HCT116 (cell line): ENCODE measurements at regions not wholly inside any gene's neighbourhood (a gene's known extent, or its start where the extent isn't known, plus 50 kb on each side); places are given as distances from the start of the nearest gene placed in this dataset.

Experiments used
- ATAC-seq: fragments of 200-7000 bp; cut with Tn5 transposase; 2 replicates; pipeline ENCODE4 v1.9.1; 2020; ENCODE audit warnings: mild to moderate bottlenecking, moderate library complexity
- BruUV-seq: library from RNA; stranded (reverse); fragments of 400-500 nt; replicated peaks from 2 replicates; lab custom pipeline; 2021; lab: Mats Ljungman, UMichigan
- CTCF ChIA-PET: fragments of 300-600 bp; sonication (Branson Sonifier 250); formaldehyde crosslinking; loops from one replicate; lab custom pipeline; 2021; ENCODE audit warnings: antibody characterized with exemption; lab: Charles Lee
- POLR2A ChIA-PET: fragments of 300-600, 350-600 bp; sonication (Branson Sonifier 250); formaldehyde crosslinking; loops from one replicate; lab custom pipeline; 2021; ENCODE audit warnings: antibody characterized with exemption; lab: Charles Lee
- RAD21 ChIA-PET, 2 experiments: fragments of 300-600 bp; sonication (Branson Sonifier 250); formaldehyde crosslinking; loops; one replicate each; lab custom pipeline; 2023; ENCODE audit warnings: low total read pairs in 2 of 2; ENCODE audit not compliant: uncharacterized antibody in 2 of 2, unreplicated experiment in 2 of 2, low non-redundant PET in 1 of 2; lab: Charles Lee
- DNase-seq: peaks from one replicate; pipeline ENCODE4 v3.0.0-alpha.2; 2010; ENCODE audit warnings: low read depth, low spot score
- H2AFZ ChIP-seq: fragments of 200-600 bp; shearing (Covaris generic), sonication (generic); 2 replicates; pipeline ENCODE4 v1.6.1; 2017; ENCODE audit warnings: low read depth, mixed run types, mixed read lengths, antibody characterized with exemption, low read length; ENCODE audit not compliant: poor library complexity, severe bottlenecking
- H3K27ac ChIP-seq: 2 replicates; pipeline ENCODE4 v1.5.1; 2012; ENCODE audit warnings: low read depth, low read length
- H3K27me3 ChIP-seq: fragments of 200-600 bp; sonication (generic); 2 replicates; pipeline ENCODE4 v1.6.1; 2016; ENCODE audit warnings: mixed run types, low read length, mixed read lengths; ENCODE audit not compliant: insufficient read depth
- H3K36me3 ChIP-seq, 2 experiments: fragments of 200-500 bp in 1 of 2; fragments of 200-600 bp in 1 of 2; sonication (Bioruptor generic) in 1 of 2; sonication (generic) in 1 of 2; 2 replicates each; pipeline versions ENCODE4 v1.5.1 to v1.6.1; 2014 to 2016; ENCODE audit warnings: low read length in 2 of 2, inconsistent platforms in 1 of 2, mixed read lengths in 1 of 2, mixed run types in 1 of 2; ENCODE audit not compliant: insufficient read depth in 2 of 2, control insufficient read depth in 1 of 2
- H3K4me1 ChIP-seq, 2 experiments: fragments of 200-600 bp in 1 of 2; sonication (generic) in 1 of 2; 2 replicates each; pipeline versions ENCODE4 v1.5.1 to v1.6.1; 2012 to 2017; ENCODE audit warnings: low read length in 2 of 2, inconsistent platforms in 1 of 2, mild to moderate bottlenecking in 1 of 2, mixed read lengths in 1 of 2, mixed run types in 1 of 2, moderate library complexity in 1 of 2; ENCODE audit not compliant: insufficient read depth in 2 of 2, control insufficient read depth in 1 of 2
- H3K4me2 ChIP-seq: fragments of 200-600 bp; sonication (generic); 2 replicates; pipeline ENCODE4 v1.6.1; 2017; ENCODE audit warnings: mixed run types, low read length, mixed read lengths
- H3K4me3 ChIP-seq, 2 experiments: fragments of 200-600 bp in 1 of 2; sonication (generic) in 1 of 2; replicated peaks in 1 of 2; 2 replicates each; pipeline ENCODE4 v1.5.1; 2011 to 2016; ENCODE audit warnings: low read length in 2 of 2, control low read depth in 1 of 2, low read depth in 1 of 2, mild to moderate bottlenecking in 1 of 2, mixed read lengths in 1 of 2, mixed run types in 1 of 2
- H3K79me2 ChIP-seq: fragments of 200-600 bp; sonication (generic); 2 replicates; pipeline ENCODE4 v1.6.1; 2017; ENCODE audit warnings: mild to moderate bottlenecking, mixed run types, low read length, moderate library complexity, mixed read lengths; ENCODE audit not compliant: insufficient read depth
- H3K9ac ChIP-seq: fragments of 200-600 bp; sonication (generic); 2 replicates; pipeline ENCODE4 v1.6.1; 2016; ENCODE audit warnings: low read length, mixed read lengths
- H3K9me2 ChIP-seq: fragments of 200-600 bp; sonication (generic), shearing (Covaris generic); 2 replicates; pipeline ENCODE4 v1.6.1; 2017; ENCODE audit warnings: mixed run types, mild to moderate bottlenecking, moderate library complexity; ENCODE audit not compliant: insufficient read depth
- H3K9me3 ChIP-seq, 2 experiments: fragments of 200-500 bp in 1 of 2; fragments of 200-600 bp in 1 of 2; sonication (Bioruptor generic) in 1 of 2; sonication (generic) in 1 of 2; 2 replicates each; pipeline ENCODE4 v1.6.1; 2014 to 2017; ENCODE audit warnings: low read length in 2 of 2, mixed read lengths in 2 of 2, inconsistent platforms in 1 of 2, low read depth in 1 of 2, mild to moderate bottlenecking in 1 of 2, mixed run types in 1 of 2, moderate library complexity in 1 of 2; ENCODE audit not compliant: control insufficient read depth in 1 of 2, insufficient read depth in 1 of 2
- H4K20me1 ChIP-seq: fragments of 200-600 bp; sonication (generic), shearing (Covaris generic); 2 replicates; pipeline ENCODE4 v1.6.1; 2017; ENCODE audit warnings: mixed run types, mild to moderate bottlenecking, moderate library complexity; ENCODE audit not compliant: insufficient read depth
- ATF3 ChIP-seq: IDR thresholded peaks from 2 replicates; pipeline ENCODE4 v1.6.1; 2012
- CEBPB ChIP-seq: IDR thresholded peaks from 2 replicates; pipeline ENCODE4 v1.6.1; 2012; ENCODE audit warnings: low read depth
- CTCF ChIP-seq, 3 experiments: fragments of 200-600 bp in 1 of 3; sonication (generic) in 1 of 3; IDR thresholded peaks in 2 of 3; conservative IDR thresholded peaks in 1 of 3; 2 replicates each; pipeline ENCODE4 v1.5.1; 2012 to 2017; ENCODE audit warnings: low read depth in 2 of 3, low read length in 2 of 3, antibody characterized with exemption in 1 of 3, borderline replicate concordance in 1 of 3, control low read depth in 1 of 3, mild to moderate bottlenecking in 1 of 3, mixed read lengths in 1 of 3, mixed run types in 1 of 3, moderate library complexity in 1 of 3; ENCODE audit not compliant: insufficient read depth in 1 of 3
- EGR1 ChIP-seq: IDR thresholded peaks from 2 replicates; pipeline ENCODE4 v1.6.1; 2012; ENCODE audit warnings: low read depth
- EZH2 ChIP-seq: fragments of 200-600 bp; sonication (generic); IDR thresholded peaks from 2 replicates; pipeline ENCODE4 v1.6.1; 2017; ENCODE audit warnings: antibody characterized with exemption, mixed run types
- FOSL1 ChIP-seq: IDR thresholded peaks from 2 replicates; pipeline ENCODE4 v1.6.1; 2012; ENCODE audit warnings: low read depth
- JUND ChIP-seq: IDR thresholded peaks from 2 replicates; pipeline ENCODE4 v1.6.1; 2012
- MAX ChIP-seq: IDR thresholded peaks from 2 replicates; pipeline ENCODE4 v1.6.1; 2012
- POLR2AphosphoS5 ChIP-seq: IDR thresholded peaks from 2 replicates; pipeline ENCODE4 v1.6.1; 2011; ENCODE audit warnings: mild to moderate bottlenecking, low read depth, low read length, moderate library complexity
- RAD21 ChIP-seq: IDR thresholded peaks from 2 replicates; pipeline ENCODE4 v1.6.1; 2012; ENCODE audit warnings: low read depth, mild to moderate bottlenecking
- SP1 ChIP-seq: IDR thresholded peaks from 2 replicates; pipeline ENCODE4 v1.6.1; 2012; ENCODE audit warnings: low read depth
- SRF ChIP-seq: IDR thresholded peaks from 2 replicates; pipeline ENCODE4 v1.6.1; 2012; ENCODE audit warnings: low read depth
- TCF7L2 ChIP-seq: IDR thresholded peaks from 2 replicates; pipeline ENCODE4 v1.7.0; 2011; ENCODE audit warnings: borderline replicate concordance, inconsistent platforms; ENCODE audit not compliant: insufficient read depth, insufficient read length; ENCODE audit errors: extremely low read depth
- YY1 ChIP-seq: IDR thresholded peaks from 2 replicates; pipeline ENCODE4 v1.6.1; 2011; ENCODE audit warnings: low read length, low read depth, moderate library complexity, mild to moderate bottlenecking; ENCODE audit not compliant: insufficient replicate concordance; ENCODE audit errors: extremely low read depth
- ZBTB33 ChIP-seq: IDR thresholded peaks from 2 replicates; pipeline ENCODE4 v1.6.1; 2011; ENCODE audit warnings: mild to moderate bottlenecking, low read length, moderate library complexity; ENCODE audit not compliant: insufficient replicate concordance; ENCODE audit errors: extremely low read depth
- ZFX ChIP-seq: fragments of 450-650 bp; IDR thresholded peaks from 2 replicates; pipeline ENCODE4 v1.6.1; 2017
- intact Hi-C: fragments of 100-400 bp; cut with micrococcal nuclease; formaldehyde crosslinking; loops from 2 replicates; pipeline ENCODE4 v1.10.0; 2022

DNA sequence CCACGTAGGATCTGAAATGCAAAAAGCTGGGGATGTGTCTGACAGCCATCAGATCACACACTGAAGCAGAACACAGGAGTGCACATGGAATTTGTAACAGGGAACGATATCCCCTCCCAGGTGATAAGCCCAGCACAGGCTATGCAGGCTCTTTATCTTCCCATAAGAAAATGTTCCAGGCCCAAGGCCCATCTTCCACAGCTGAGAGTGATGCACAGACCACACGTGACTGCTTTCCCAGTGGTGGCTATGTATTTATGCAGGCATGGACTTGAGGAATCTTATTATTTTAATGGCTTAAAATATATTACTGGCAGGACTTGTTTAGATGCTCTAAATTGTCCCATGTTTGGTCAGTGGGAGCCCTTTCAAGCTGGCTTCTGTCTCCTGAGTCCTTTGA lies 70.5 kb upstream of the AFF3 start:
- Histone ChIP-seq H3K4me1 (no peaks in the 10 kb centered on the region), H3K9me3 (no peaks in the 10 kb centered on the region), H3K9ac (no peak overlapping the region), H4K20me1 (no peaks in the 10 kb centered on the region), H2AFZ (no peak overlapping the region), H3K79me2 (no peaks in the 10 kb centered on the region), H3K36me3 (no peaks in the 10 kb centered on the region), H3K4me3 (no peak overlapping the region), H3K9me2 (no peaks in the 10 kb centered on the region), H3K27ac (no peak overlapping the region)
- ChIA-PET RAD21 (no interaction called here), POLR2A (no interaction called here)
- BruUV-seq: no TSS peak
- no peak for ATAC-seq
- intact Hi-C loops: no loop called here
- TF ChIP-seq EGR1 (no peak), MAX (no peak), FOSL1 (no peak), RAD21 (no peak), SRF (no peak), CEBPB (no peak), JUND (no peak)
- TF ChIP-seq, all 23 proteins: peak for 0
- H3K27me3 ChIP-seq: peaks cover 8% of the 10 kb centered on the region; the same call in 1 of the 2 replicates
- no peak for DNase-seq
- CTCF ChIA-PET: no interaction called here
- no peak overlapping the region for H3K4me2 ChIP-seq

- no peaks in the 10 kb centered on the region for H3K9me2 ChIP-seq
- peaks cover 4% of the 10 kb centered on the region; the same call in 1 of the 2 replicates for H3K27me3 ChIP-seq
- no peak overlapping the region for H3K4me3 ChIP-seq
- no peak overlapping the region for H3K9ac ChIP-seq
- no peak for ATAC-seq
- H3K9me3 ChIP-seq: no peaks in the 10 kb centered on the region
- intact Hi-C loops: no loop called here
- no peak overlapping the region for H3K4me2 ChIP-seq
- H2AFZ ChIP-seq: no peak overlapping the region
- ChIA-PET POLR2A (no interaction called here), RAD21 (no interaction called here), CTCF (no interaction called here)
- no peak overlapping the region for H3K27ac ChIP-seq
- no peak for DNase-seq
- no peaks in the 10 kb centered on the region for H3K4me1 ChIP-seq
- H3K36me3 ChIP-seq: no peaks in the 10 kb centered on the region
- no peaks in the 10 kb centered on the region for H3K79me2 ChIP-seq
- no peaks in the 10 kb centered on the region for H4K20me1 ChIP-seq
- BruUV-seq: no TSS peak
- TF ChIP-seq POLR2AphosphoS5 (no peak), JUND (no peak), EGR1 (no peak), SP1 (no peak), ZBTB33 (no peak), MAX (no peak), CTCF (IDR thresholded peaks at IDR 0.05 in 2 of 3, conservative IDR thresholded peaks at IDR 0.05 in 1 of 3; ENCODE audit: borderline replicate concordance in 1 of 3, insufficient read depth in 1 of 3, low read depth in 2 of 3, low read length in 2 of 3) (no peak), ZFX (no peak), SRF (no peak), ATF3 (no peak), FOSL1 (no peak), CEBPB (no peak), YY1 (no peak), EZH2 (no peak), TCF7L2 (no peak), RAD21 (no peak)
These were observed 69.1 kb upstream of the AFF3 start for GRCh38 chr2:100211521-100211920.
